WTC11 (cell line): ENCODE measurements at regions not wholly inside any gene's neighbourhood (a gene's known extent, or its start where the extent isn't known, plus 50 kb on each side); places are given as distances from the start of the nearest gene placed in this dataset.

Experiments used
- ATAC-seq: fragments of 200-7000 bp; cut with Tn5 transposase; 2 replicates; pipeline ENCODE4 v1.10.0; 2021; ENCODE audit warnings: mild to moderate bottlenecking, moderate library complexity
- CTCF ChIA-PET: fragments of 300-600 bp; sonication (Branson Sonifier 250); formaldehyde crosslinking; loops from one replicate; lab custom pipeline; 2021; ENCODE audit warnings: antibody characterized with exemption; lab: Charles Lee
- POLR2A ChIA-PET: fragments of 350-600 bp; sonication (Branson Sonifier 250); formaldehyde crosslinking; loops from one replicate; lab custom pipeline; 2021; ENCODE audit warnings: antibody characterized with exemption; lab: Charles Lee
- DNase-seq: peaks from one replicate; pipeline ENCODE4 v3.0.0; 2021; ENCODE audit warnings: low spot score
- H3K27ac Mint-ChIP-seq: 2 replicates; pipeline ENCODE4 v1.8.0; 2021; ENCODE audit warnings: mixed read lengths
- H3K27me3 Mint-ChIP-seq: 2 replicates; pipeline ENCODE4 v1.8.0; 2021; ENCODE audit warnings: low read depth, mild to moderate bottlenecking, moderate library complexity, mixed read lengths
- H3K36me3 Mint-ChIP-seq: 2 replicates; pipeline ENCODE4 v1.8.0; 2021; ENCODE audit warnings: mixed read lengths
- H3K4me1 Mint-ChIP-seq: 2 replicates; pipeline ENCODE4 v1.8.0; 2022; ENCODE audit warnings: mixed read lengths
- H3K4me3 Mint-ChIP-seq: 2 replicates; pipeline ENCODE4 v1.8.0; 2021; ENCODE audit warnings: mild to moderate bottlenecking, moderate library complexity, mixed read lengths
- H3K9me3 Mint-ChIP-seq: 2 replicates; pipeline ENCODE4 v1.8.0; 2021; ENCODE audit warnings: mixed read lengths
- ARID4B ChIP-seq: sonication (generic); formaldehyde crosslinking; IDR thresholded peaks from 2 replicates; pipeline ENCODE4 v1.8.0; 2023; ENCODE audit warnings: missing genetic modification reagents, mild to moderate bottlenecking, borderline replicate concordance
- CBFB ChIP-seq: sonication (generic); formaldehyde crosslinking; IDR thresholded peaks from 2 replicates; pipeline ENCODE4 v1.8.1; 2022; ENCODE audit warnings: mild to moderate bottlenecking, low read depth, missing genetic modification reagents
- E2F5 ChIP-seq: sonication (generic); formaldehyde crosslinking; IDR thresholded peaks from 2 replicates; pipeline ENCODE4 v1.8.1; 2022; ENCODE audit warnings: mild to moderate bottlenecking, moderate library complexity, missing genetic modification reagents
- FOXP1 ChIP-seq: sonication (generic); formaldehyde crosslinking; IDR thresholded peaks from 2 replicates; pipeline ENCODE4 v1.8.0; 2022; ENCODE audit warnings: missing genetic modification reagents, mild to moderate bottlenecking, moderate library complexity, borderline replicate concordance
- KAT7 ChIP-seq: sonication (generic); formaldehyde crosslinking; IDR thresholded peaks from 2 replicates; pipeline ENCODE4 v1.8.1; 2023; ENCODE audit warnings: missing genetic modification reagents, mild to moderate bottlenecking, borderline replicate concordance
- MXD4 ChIP-seq: fragments of 250-450 bp; sonication (Bioruptor Pico); IDR thresholded peaks from 2 replicates; pipeline ENCODE4 v1.8.0; 2021; ENCODE audit warnings: mild to moderate bottlenecking, moderate library complexity, borderline replicate concordance
- NFATC4 ChIP-seq: fragments of 250-450 bp; sonication (Bioruptor Pico); IDR thresholded peaks from 2 replicates; pipeline ENCODE4 v1.9.0; 2021; ENCODE audit warnings: mild to moderate bottlenecking
- RORB ChIP-seq: fragments of 250-450 bp; sonication (Bioruptor Pico); IDR thresholded peaks from 2 replicates; pipeline ENCODE4 v1.9.0; 2021; ENCODE audit warnings: mild to moderate bottlenecking
- SOX15 ChIP-seq: fragments of 250-450 bp; sonication (Bioruptor Pico); IDR thresholded peaks from 2 replicates; pipeline ENCODE4 v1.9.0; 2021; ENCODE audit warnings: mild to moderate bottlenecking
- TP53 ChIP-seq: sonication (generic); formaldehyde crosslinking; IDR thresholded peaks from 2 replicates; pipeline ENCODE4 v1.8.1; 2023; ENCODE audit warnings: mild to moderate bottlenecking, missing genetic modification reagents
- USF2 ChIP-seq: sonication (generic); formaldehyde crosslinking; IDR thresholded peaks from 2 replicates; pipeline ENCODE4 v1.8.1; 2023; ENCODE audit warnings: mild to moderate bottlenecking, missing genetic modification reagents, moderate library complexity
- ZNF138 ChIP-seq: sonication (generic); formaldehyde crosslinking; conservative IDR thresholded peaks from 2 replicates; pipeline ENCODE4 v1.8.1; 2022; ENCODE audit warnings: mild to moderate bottlenecking, moderate library complexity, missing genetic modification reagents
- ZNF423 ChIP-seq: fragments of 250-450 bp; sonication (Bioruptor Pico); IDR thresholded peaks from 2 replicates; pipeline ENCODE4 v2.1.2; 2022; ENCODE audit warnings: mild to moderate bottlenecking, moderate library complexity
- ZNF671 ChIP-seq: fragments of 250-450 bp; sonication (Bioruptor Pico); IDR thresholded peaks from 2 replicates; pipeline ENCODE4 v1.8.0; 2021; ENCODE audit warnings: mild to moderate bottlenecking
- TF ChIP-seq, protein P1 (sequence below): sonication (generic); formaldehyde crosslinking; IDR thresholded peaks from 2 replicates; pipeline ENCODE4 v1.8.0; 2022; ENCODE audit warnings: mild to moderate bottlenecking, missing genetic modification reagents
- TF ChIP-seq, protein P2 (sequence below): sonication (generic); formaldehyde crosslinking; IDR thresholded peaks from 2 replicates; pipeline ENCODE4 v1.8.1; 2022; ENCODE audit warnings: low read depth, missing genetic modification reagents, borderline replicate concordance
- TF ChIP-seq, protein P3 (sequence below): fragments of 250-450 bp; sonication (Bioruptor Pico); IDR thresholded peaks from 2 replicates; pipeline ENCODE4 v1.9.0; 2021; ENCODE audit warnings: mild to moderate bottlenecking
- TF ChIP-seq, protein P4 (sequence below): sonication (generic); formaldehyde crosslinking; IDR thresholded peaks from 2 replicates; pipeline ENCODE4 v1.8.0; 2023; ENCODE audit warnings: missing genetic modification reagents
- TF ChIP-seq, protein P5 (sequence below): sonication (generic); formaldehyde crosslinking; IDR thresholded peaks from 2 replicates; pipeline ENCODE4 v1.8.1; 2023; ENCODE audit warnings: mild to moderate bottlenecking, missing genetic modification reagents, borderline replicate concordance

GRCh38 chr16:59773330-59773729, 1039.2 kb upstream of the GOT2 start:
- POLR2A ChIA-PET = no interaction called here
- H3K4me3 Mint-ChIP-seq = no peak overlapping the region
- H3K27ac Mint-ChIP-seq = no peak overlapping the region
- CTCF ChIA-PET = no interaction called here
- H3K36me3 Mint-ChIP-seq = no peaks in the 10 kb centered on the region
- TF ChIP-seq, protein P1, sequence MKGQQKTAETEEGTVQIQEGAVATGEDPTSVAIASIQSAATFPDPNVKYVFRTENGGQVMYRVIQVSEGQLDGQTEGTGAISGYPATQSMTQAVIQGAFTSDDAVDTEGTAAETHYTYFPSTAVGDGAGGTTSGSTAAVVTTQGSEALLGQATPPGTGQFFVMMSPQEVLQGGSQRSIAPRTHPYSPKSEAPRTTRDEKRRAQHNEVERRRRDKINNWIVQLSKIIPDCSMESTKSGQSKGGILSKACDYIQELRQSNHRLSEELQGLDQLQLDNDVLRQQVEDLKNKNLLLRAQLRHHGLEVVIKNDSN (CRISPR knock-in tag) = no peak
- TF ChIP-seq ZNF423 (CRISPR knock-in tag) = no peak
- TF ChIP-seq E2F5 (CRISPR knock-in tag) = no peak
- TF ChIP-seq, protein P2, sequence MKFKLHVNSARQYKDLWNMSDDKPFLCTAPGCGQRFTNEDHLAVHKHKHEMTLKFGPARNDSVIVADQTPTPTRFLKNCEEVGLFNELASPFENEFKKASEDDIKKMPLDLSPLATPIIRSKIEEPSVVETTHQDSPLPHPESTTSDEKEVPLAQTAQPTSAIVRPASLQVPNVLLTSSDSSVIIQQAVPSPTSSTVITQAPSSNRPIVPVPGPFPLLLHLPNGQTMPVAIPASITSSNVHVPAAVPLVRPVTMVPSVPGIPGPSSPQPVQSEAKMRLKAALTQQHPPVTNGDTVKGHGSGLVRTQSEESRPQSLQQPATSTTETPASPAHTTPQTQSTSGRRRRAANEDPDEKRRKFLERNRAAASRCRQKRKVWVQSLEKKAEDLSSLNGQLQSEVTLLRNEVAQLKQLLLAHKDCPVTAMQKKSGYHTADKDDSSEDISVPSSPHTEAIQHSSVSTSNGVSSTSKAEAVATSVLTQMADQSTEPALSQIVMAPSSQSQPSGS (CRISPR knock-in tag) = no peak
- TF ChIP-seq MXD4 (CRISPR knock-in tag) = no peak
- no peak for TF ChIP-seq ZNF671 (CRISPR knock-in tag)
- TF ChIP-seq ARID4B (CRISPR knock-in tag) = no peak
- no peak for TF ChIP-seq ZNF138
- TF ChIP-seq, protein P3, sequence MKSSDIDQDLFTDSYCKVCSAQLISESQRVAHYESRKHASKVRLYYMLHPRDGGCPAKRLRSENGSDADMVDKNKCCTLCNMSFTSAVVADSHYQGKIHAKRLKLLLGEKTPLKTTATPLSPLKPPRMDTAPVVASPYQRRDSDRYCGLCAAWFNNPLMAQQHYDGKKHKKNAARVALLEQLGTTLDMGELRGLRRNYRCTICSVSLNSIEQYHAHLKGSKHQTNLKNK (CRISPR knock-in tag) = no peak
- no peak for TF ChIP-seq CBFB (CRISPR knock-in tag)
- no peak for TF ChIP-seq USF2 (CRISPR knock-in tag)
- no peak for TF ChIP-seq NFATC4 (CRISPR knock-in tag)
- no peak for TF ChIP-seq KAT7 (CRISPR knock-in tag)
- TF ChIP-seq, protein P4, sequence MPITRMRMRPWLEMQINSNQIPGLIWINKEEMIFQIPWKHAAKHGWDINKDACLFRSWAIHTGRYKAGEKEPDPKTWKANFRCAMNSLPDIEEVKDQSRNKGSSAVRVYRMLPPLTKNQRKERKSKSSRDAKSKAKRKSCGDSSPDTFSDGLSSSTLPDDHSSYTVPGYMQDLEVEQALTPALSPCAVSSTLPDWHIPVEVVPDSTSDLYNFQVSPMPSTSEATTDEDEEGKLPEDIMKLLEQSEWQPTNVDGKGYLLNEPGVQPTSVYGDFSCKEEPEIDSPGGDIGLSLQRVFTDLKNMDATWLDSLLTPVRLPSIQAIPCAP (CRISPR knock-in tag) = no peak
- TF ChIP-seq, protein P5, sequence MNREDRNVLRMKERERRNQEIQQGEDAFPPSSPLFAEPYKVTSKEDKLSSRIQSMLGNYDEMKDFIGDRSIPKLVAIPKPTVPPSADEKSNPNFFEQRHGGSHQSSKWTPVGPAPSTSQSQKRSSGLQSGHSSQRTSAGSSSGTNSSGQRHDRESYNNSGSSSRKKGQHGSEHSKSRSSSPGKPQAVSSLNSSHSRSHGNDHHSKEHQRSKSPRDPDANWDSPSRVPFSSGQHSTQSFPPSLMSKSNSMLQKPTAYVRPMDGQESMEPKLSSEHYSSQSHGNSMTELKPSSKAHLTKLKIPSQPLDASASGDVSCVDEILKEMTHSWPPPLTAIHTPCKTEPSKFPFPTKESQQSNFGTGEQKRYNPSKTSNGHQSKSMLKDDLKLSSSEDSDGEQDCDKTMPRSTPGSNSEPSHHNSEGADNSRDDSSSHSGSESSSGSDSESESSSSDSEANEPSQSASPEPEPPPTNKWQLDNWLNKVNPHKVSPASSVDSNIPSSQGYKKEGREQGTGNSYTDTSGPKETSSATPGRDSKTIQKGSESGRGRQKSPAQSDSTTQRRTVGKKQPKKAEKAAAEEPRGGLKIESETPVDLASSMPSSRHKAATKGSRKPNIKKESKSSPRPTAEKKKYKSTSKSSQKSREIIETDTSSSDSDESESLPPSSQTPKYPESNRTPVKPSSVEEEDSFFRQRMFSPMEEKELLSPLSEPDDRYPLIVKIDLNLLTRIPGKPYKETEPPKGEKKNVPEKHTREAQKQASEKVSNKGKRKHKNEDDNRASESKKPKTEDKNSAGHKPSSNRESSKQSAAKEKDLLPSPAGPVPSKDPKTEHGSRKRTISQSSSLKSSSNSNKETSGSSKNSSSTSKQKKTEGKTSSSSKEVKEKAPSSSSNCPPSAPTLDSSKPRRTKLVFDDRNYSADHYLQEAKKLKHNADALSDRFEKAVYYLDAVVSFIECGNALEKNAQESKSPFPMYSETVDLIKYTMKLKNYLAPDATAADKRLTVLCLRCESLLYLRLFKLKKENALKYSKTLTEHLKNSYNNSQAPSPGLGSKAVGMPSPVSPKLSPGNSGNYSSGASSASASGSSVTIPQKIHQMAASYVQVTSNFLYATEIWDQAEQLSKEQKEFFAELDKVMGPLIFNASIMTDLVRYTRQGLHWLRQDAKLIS (CRISPR knock-in tag) = no peak
- TF ChIP-seq RORB (CRISPR knock-in tag) = no peak
- TF ChIP-seq SOX15 = no peak
- TF ChIP-seq FOXP1 (CRISPR knock-in tag) = no peak
- TF ChIP-seq TP53 (CRISPR knock-in tag) = no peak
- peaks cover 6% of the 10 kb centered on the region; the same call in 1 of the 2 replicates for H3K9me3 Mint-ChIP-seq
- H3K27me3 Mint-ChIP-seq = no peaks in the 10 kb centered on the region
- no peak for DNase-seq
- no peak for ATAC-seq
- H3K4me1 Mint-ChIP-seq = no peaks in the 10 kb centered on the region
